ENCODE measurements at regions not wholly inside any gene's neighbourhood (a gene's known extent, or its start where the extent isn't known, plus 50 kb on each side); places are given as distances from the start of the nearest gene placed in this dataset.

GRCh38 chr20:4459081-4459480 lies 210.0 kb upstream of the ADRA1D start:
- no peak for TF ChIP-seq CTCF (IDR thresholded peaks at IDR 0.05)
- TF ChIP-seq POLR2A (IDR thresholded peaks at IDR 0.05): no peak
- no peak for TF ChIP-seq POLR2AphosphoS5 (IDR thresholded peaks at IDR 0.05)
